ENCODE measurements at regions not wholly inside any gene's neighbourhood (a gene's known extent, or its start where the extent isn't known, plus 50 kb on each side); places are given as distances from the start of the nearest gene placed in this dataset.
A peak's percentile ranks its signal among the peaks of the same experiment; 100 is the strongest.

DNA sequence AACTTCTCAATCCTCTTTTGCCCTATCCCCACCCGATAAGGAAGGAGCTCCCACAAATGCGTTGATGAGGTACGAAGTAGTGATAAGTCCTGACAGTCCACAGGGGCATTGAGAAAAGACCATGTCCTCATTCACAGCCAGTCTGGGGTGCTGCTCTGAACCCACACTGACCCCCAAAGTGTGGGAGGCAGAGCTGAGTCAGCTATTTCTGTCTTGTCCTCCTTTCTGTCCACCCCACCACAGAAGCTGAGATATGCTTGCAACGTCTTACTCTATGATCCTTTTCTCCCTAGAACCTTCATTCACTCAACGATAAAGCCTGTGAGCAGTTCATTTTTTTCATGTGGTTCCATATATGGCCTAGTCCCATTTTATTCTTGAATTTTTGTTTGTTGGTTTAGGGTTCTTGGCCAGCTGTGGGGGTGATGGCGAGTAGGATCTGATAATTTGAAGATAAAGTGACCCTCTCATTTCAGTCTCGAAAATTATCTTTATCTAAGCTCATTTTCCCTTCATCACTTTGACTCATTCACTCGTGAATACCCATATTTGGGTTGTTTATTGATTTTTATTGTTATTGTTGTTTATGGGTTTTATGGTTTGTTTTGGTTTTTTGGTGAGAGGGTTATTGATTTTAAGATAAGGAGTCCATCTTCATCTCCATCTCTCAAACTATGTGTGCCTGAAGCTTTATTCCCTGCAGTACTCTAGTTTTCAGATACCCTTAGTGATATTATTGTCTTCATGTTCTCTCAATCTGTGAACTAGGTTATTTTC lies 58.5 kb upstream of the ZNF366 start:
- H2BK20ac ChIP-seq (ENCODE audit: low read depth, low read length), result no peak overlapping the region
- intact Hi-C loops (cut with micrococcal nuclease), result no loop called here

More for the DNA sequence above, 58.5 kb upstream of the ZNF366 start:
- POLR2A ChIA-PET (ENCODE audit: unreplicated experiment), result no interaction called here
- no peak overlapping the region for H4K8ac ChIP-seq (ENCODE audit: low read depth in 2 of 2, low read length in 2 of 2)
- no peak overlapping the region for H4K5ac ChIP-seq (ENCODE audit: low read depth, low read length)
- H3K18ac ChIP-seq (ENCODE audit: low read depth, low read length), result no peak overlapping the region
- H3K4ac ChIP-seq (ENCODE audit: low read depth, low read length), result no peak overlapping the region
- no peak overlapping the region for H2AFZ ChIP-seq (replicated peaks; ENCODE audit: low read length, poor library complexity)
- H3K14ac ChIP-seq (replicated peaks; ENCODE audit: low read depth, low read length), result no peak overlapping the region
- no peaks in the 10 kb centered on the region for H4K20me1 ChIP-seq (ENCODE audit: insufficient read depth, low read length)
- 100% methylated on average over 1 of the region's 8 CpGs; no CpG with 5 or more reads in 1 of the 2 experiments for WGBS, 2 experiments (ENCODE audit: extremely low coverage in 2 of 2, insufficient read length in 1 of 2)
- H4K91ac ChIP-seq (ENCODE audit: insufficient read depth, low read depth, low read length), result no peak overlapping the region
- H3K4me2 ChIP-seq (ENCODE audit: low read depth, low read length), result no peak overlapping the region
- H3K56ac ChIP-seq (ENCODE audit: extremely low read depth, insufficient read depth, low read length), result no peak overlapping the region
- dilution Hi-C loops (cut with HindIII; ENCODE audit: low sequenced_read_pairs, unreplicated experiment), result no loop called here
- no peak for TF ChIP-seq FOS (IDR thresholded peaks at IDR 0.05; ENCODE audit: low read depth, low read length)
- TF ChIP-seq MAFK (IDR thresholded peaks at IDR 0.05; ENCODE audit: low read depth, low read length), result peak; percentile 89
- no peaks in the 10 kb centered on the region for H3K4me1 ChIP-seq (ENCODE audit: control insufficient read depth, insufficient read depth, low read length)
- in situ Hi-C loops (cut with MboI; ENCODE audit: low sequenced_read_pairs), result no loop called here
- no peak overlapping the region for H2BK120ac ChIP-seq (ENCODE audit: low read depth, low read length)
- no peak overlapping the region for H2BK5ac ChIP-seq (ENCODE audit: low read depth, low read length, poor library complexity, severe bottlenecking)
- no peak overlapping the region for H2AK9ac ChIP-seq (replicated peaks; ENCODE audit: low read depth, low read length, poor library complexity)
- H3K23ac ChIP-seq (ENCODE audit: low read depth, low read length), result no peak overlapping the region
- H3K79me1 ChIP-seq (ENCODE audit: low read depth in 1 of 2, low read length in 2 of 2), result no peaks in the 10 kb centered on the region
- no peaks in the 10 kb centered on the region for H3K9me1 ChIP-seq (ENCODE audit: insufficient read depth, low read length)
- ATAC-seq (ENCODE audit: low read depth) (no peak), DNase-seq (no peak)
- no peak overlapping the region for H2AK5ac ChIP-seq (ENCODE audit: low read depth, low read length)
- H3K9me3 ChIP-seq (ENCODE audit: control insufficient read depth, insufficient read depth, low read length), result 0 out of 2 replicates have a peak, but pooled peaks cover 2% of the 10 kb centered on the region
- H2BK15ac ChIP-seq (ENCODE audit: low read depth, low read length), result no peak overlapping the region
- H3K27ac ChIP-seq (ENCODE audit: insufficient read depth, low read length), result no peak overlapping the region
- H3K4me3 ChIP-seq (ENCODE audit: insufficient read depth, low read depth, low read length), result no peak overlapping the region
- no peaks in the 10 kb centered on the region for H3K36me3 ChIP-seq (ENCODE audit: control insufficient read depth, insufficient read depth, low read length)
- CTCF ChIA-PET, result no interaction called here
- no peaks in the 10 kb centered on the region; the same call in 1 of the 2 replicates for H3K27me3 ChIP-seq (ENCODE audit: control insufficient read depth, insufficient read depth, low read length)
- no TSS peak for BruUV-seq (replicated peaks)
- no peak overlapping the region for H3K9ac ChIP-seq (ENCODE audit: low read depth, low read length)
